Keratinocyte (primary cell): ENCODE measurements at regions not wholly inside any gene's neighbourhood (a gene's known extent, or its start where the extent isn't known, plus 50 kb on each side); places are given as distances from the start of the nearest gene placed in this dataset.
A peak's percentile ranks its signal among the peaks of the same experiment; 100 is the strongest.
"Not testable (repeated sequence)": the region's sequence is repeated elsewhere in the genome, so short reads cannot be mapped to it uniquely, and the experiment has no call there.

Source experiments
- DNase-seq: peaks from one replicate; pipeline ENCODE4 v3.0.0-alpha.2; 2011; ENCODE audit warnings: low read depth, missing footprints, low spot score
- FAIRE-seq: peaks from 2 replicates; lab custom pipeline; 2011; peaks lifted over from hg19 to GRCh38; lab: Jason Lieb, UNC
- H2AFZ ChIP-seq: 2 replicates; pipeline ENCODE4 v1.6.0; 2012; ENCODE audit warnings: low read length, control low read depth, inconsistent platforms; ENCODE audit not compliant: control insufficient read depth
- H3K27ac ChIP-seq: 2 replicates; pipeline ENCODE4 v1.5.1; 2011; ENCODE audit warnings: low read length; ENCODE audit not compliant: control insufficient read depth, insufficient read depth
- H3K27me3 ChIP-seq: 3 replicates; pipeline ENCODE4 v1.6.0; 2011; ENCODE audit warnings: low read length; ENCODE audit not compliant: control insufficient read depth, insufficient read depth; ENCODE audit errors: extremely low read depth
- H3K36me3 ChIP-seq, 2 experiments: 2 replicates in 1 of 2; 3 replicates in 1 of 2; pipeline ENCODE4 v1.5.1; 2011; ENCODE audit warnings: low read length in 2 of 2, mild to moderate bottlenecking in 1 of 2; ENCODE audit not compliant: control insufficient read depth in 2 of 2, insufficient read depth in 2 of 2; ENCODE audit errors: extremely low read depth in 1 of 2
- H3K4me1 ChIP-seq: 3 replicates; pipeline ENCODE4 v1.5.1; 2011; ENCODE audit warnings: low read length; ENCODE audit not compliant: control insufficient read depth, insufficient read depth; ENCODE audit errors: extremely low read depth
- H3K4me2 ChIP-seq: 3 replicates; pipeline ENCODE4 v1.6.0; 2011; ENCODE audit warnings: low read depth, low read length; ENCODE audit not compliant: control insufficient read depth, insufficient read depth; ENCODE audit errors: extremely low read depth
- H3K4me3 ChIP-seq, 3 experiments: fragments of 200-600 bp in 1 of 3; sonication (generic) in 1 of 3; 2 replicates in 2 of 3; 3 replicates in 1 of 3; pipeline ENCODE4 v1.5.1; 2011 to 2016; ENCODE audit warnings: low read length in 3 of 3, mild to moderate bottlenecking in 3 of 3, control low read depth in 2 of 3, inconsistent platforms in 1 of 3, low read depth in 1 of 3, mixed read lengths in 1 of 3, mixed run types in 1 of 3, moderate library complexity in 1 of 3; ENCODE audit not compliant: control insufficient read depth in 2 of 3, insufficient read depth in 2 of 3; ENCODE audit errors: extremely low read depth in 1 of 3
- H3K79me2 ChIP-seq: 2 replicates; pipeline ENCODE4 v1.6.0; 2012; ENCODE audit warnings: low read length; ENCODE audit not compliant: control insufficient read depth, insufficient read depth
- H3K9ac ChIP-seq: 3 replicates; pipeline ENCODE4 v1.6.0; 2011; ENCODE audit warnings: low read length; ENCODE audit not compliant: control insufficient read depth, insufficient read depth; ENCODE audit errors: extremely low read depth
- H3K9me1 ChIP-seq: 3 replicates; pipeline ENCODE4 v1.6.0; 2011; ENCODE audit warnings: low read length; ENCODE audit not compliant: control insufficient read depth, insufficient read depth; ENCODE audit errors: extremely low read depth
- H3K9me3 ChIP-seq: 2 replicates; pipeline ENCODE4 v1.5.1; 2012; ENCODE audit warnings: low read depth, low read length; ENCODE audit not compliant: control insufficient read depth
- H4K20me1 ChIP-seq: 3 replicates; pipeline ENCODE4 v1.6.0; 2011; ENCODE audit warnings: low read length; ENCODE audit not compliant: control insufficient read depth, insufficient read depth; ENCODE audit errors: extremely low read depth
- CTCF ChIP-seq, 3 experiments: IDR thresholded peaks in 1 of 3; conservative IDR thresholded peaks in 1 of 3; optimal IDR thresholded peaks in 1 of 3; 2 replicates in 2 of 3; 3 replicates in 1 of 3; pipeline versions ENCODE3 to v1.5.1; 2011; ENCODE audit warnings: low read length in 3 of 3, mild to moderate bottlenecking in 3 of 3, moderate library complexity in 2 of 3, control low read depth in 1 of 3, inconsistent platforms in 1 of 3; ENCODE audit not compliant: insufficient read depth in 2 of 3; ENCODE audit errors: extremely low read depth in 1 of 3
- EZH2 ChIP-seq: IDR thresholded peaks from one replicate; pipeline ENCODE4 v1.6.1; 2012; ENCODE audit warnings: inconsistent platforms, mild to moderate bottlenecking, low read length, moderate library complexity
- dilution Hi-C: fragments of 300-500 bp; cut with MboI; formaldehyde crosslinking; loops from one replicate; pipeline ENCODE4 v1.7.0; 2020; ENCODE audit warnings: low sequenced_read_pairs; ENCODE audit not compliant: extremely low pct_ligation_motif_present

GRCh38 chr6:144673807-144674206 lies 388.7 kb downstream of the UTRN start:
- Histone ChIP-seq H3K27ac (no peak overlapping the region), H3K4me1 (peaks cover 3% of the 10 kb centered on the region), H3K9me3 (no peaks in the 10 kb centered on the region), H2AFZ (no peak overlapping the region), H4K20me1 (no peaks in the 10 kb centered on the region), H3K36me3 (no peaks in the 10 kb centered on the region), H3K4me2 (no peak overlapping the region), H3K9ac (no peak overlapping the region), H3K27me3 (no peaks in the 10 kb centered on the region), H3K9me1 (no peaks in the 10 kb centered on the region), H3K79me2 (no peaks in the 10 kb centered on the region), H3K4me3 (no peak overlapping the region)
- dilution Hi-C loops: no loop called here
- no peak for FAIRE-seq
- no peak for DNase-seq
- TF ChIP-seq CTCF (optimal IDR thresholded peaks at IDR 0.05 in 1 of 3, IDR thresholded peaks at IDR 0.05 in 1 of 3, conservative IDR thresholded peaks at IDR 0.05 in 1 of 3; ENCODE audit: extremely low read depth in 1 of 3, insufficient read depth in 2 of 3, low read length in 3 of 3) (no peak), EZH2 (no peak)

GRCh38 chr6:144675231-144675861 lies 390.2 kb downstream of the UTRN start:
- Histone ChIP-seq H4K20me1 (no peaks in the 10 kb centered on the region), H3K36me3 (no peaks in the 10 kb centered on the region), H3K4me2 (no peak overlapping the region), H3K9me1 (no peaks in the 10 kb centered on the region), H3K4me3 (no peak overlapping the region), H2AFZ (no peak overlapping the region), H3K27me3 (no peaks in the 10 kb centered on the region), H3K9me3 (no peaks in the 10 kb centered on the region), H3K79me2 (no peaks in the 10 kb centered on the region), H3K4me1 (peaks cover 3% of the 10 kb centered on the region), H3K27ac (no peak overlapping the region), H3K9ac (no peak overlapping the region)
- DNase-seq (no peak), FAIRE-seq (peak; percentile 75)
- dilution Hi-C loops: no loop called here
- TF ChIP-seq CTCF (optimal IDR thresholded peaks at IDR 0.05 in 1 of 3, IDR thresholded peaks at IDR 0.05 in 1 of 3, conservative IDR thresholded peaks at IDR 0.05 in 1 of 3; ENCODE audit: extremely low read depth in 1 of 3, insufficient read depth in 2 of 3, low read length in 3 of 3): no peak
- no peak for TF ChIP-seq EZH2

- DNase-seq, H3K27me3 ChIP-seq, H3K4me3 ChIP-seq, H3K9ac ChIP-seq, H4K20me1 ChIP-seq, FAIRE-seq, H3K9me3 ChIP-seq, H3K4me2 ChIP-seq, H3K27ac ChIP-seq, H3K9me1 ChIP-seq, H3K4me1 ChIP-seq, H2AFZ ChIP-seq, dilution Hi-C loops, H3K36me3 ChIP-seq, H3K79me2 ChIP-seq: not testable (repeated sequence)
Observed at GRCh38 chr6:144676310-144676709, 391.2 kb downstream of the UTRN start.

- H3K27ac ChIP-seq, H3K79me2 ChIP-seq, FAIRE-seq, H3K36me3 ChIP-seq, H3K9me3 ChIP-seq, H3K4me2 ChIP-seq, H3K27me3 ChIP-seq, H4K20me1 ChIP-seq, H3K4me1 ChIP-seq, H2AFZ ChIP-seq, H3K4me3 ChIP-seq, H3K9me1 ChIP-seq, DNase-seq, dilution Hi-C loops, H3K9ac ChIP-seq: not testable (repeated sequence)
Observed at GRCh38 chr6:144677263-144677662, 392.1 kb downstream of the UTRN start.
